RPMI8226 (cell line): ENCODE measurements at regions not wholly inside any gene's neighbourhood (a gene's known extent, or its start where the extent isn't known, plus 50 kb on each side); places are given as distances from the start of the nearest gene placed in this dataset.

Experiments
- DNase-seq: peaks from one replicate; pipeline ENCODE4 v3.0.0-alpha.2; 2015

DNA sequence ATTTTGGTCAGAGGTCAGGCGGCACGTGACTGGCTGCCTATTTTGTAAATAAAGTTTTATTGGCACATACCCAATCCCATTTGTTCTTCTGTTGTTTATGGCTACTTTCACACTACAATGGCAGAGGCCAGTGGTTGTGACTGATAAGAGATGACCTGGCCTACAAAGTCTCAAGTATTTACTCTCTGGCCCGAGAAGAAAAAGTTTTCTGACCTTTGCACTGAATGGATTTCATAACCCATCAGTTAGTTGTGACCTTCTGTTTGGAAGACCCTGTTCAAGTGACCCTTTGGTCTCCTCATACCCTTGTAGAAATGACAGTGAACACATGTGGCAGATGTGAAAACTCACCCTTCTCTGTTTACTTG lies 121.4 kb upstream of the MGAT5 start:
- DNase-seq = peak; percentile 54

DNA sequence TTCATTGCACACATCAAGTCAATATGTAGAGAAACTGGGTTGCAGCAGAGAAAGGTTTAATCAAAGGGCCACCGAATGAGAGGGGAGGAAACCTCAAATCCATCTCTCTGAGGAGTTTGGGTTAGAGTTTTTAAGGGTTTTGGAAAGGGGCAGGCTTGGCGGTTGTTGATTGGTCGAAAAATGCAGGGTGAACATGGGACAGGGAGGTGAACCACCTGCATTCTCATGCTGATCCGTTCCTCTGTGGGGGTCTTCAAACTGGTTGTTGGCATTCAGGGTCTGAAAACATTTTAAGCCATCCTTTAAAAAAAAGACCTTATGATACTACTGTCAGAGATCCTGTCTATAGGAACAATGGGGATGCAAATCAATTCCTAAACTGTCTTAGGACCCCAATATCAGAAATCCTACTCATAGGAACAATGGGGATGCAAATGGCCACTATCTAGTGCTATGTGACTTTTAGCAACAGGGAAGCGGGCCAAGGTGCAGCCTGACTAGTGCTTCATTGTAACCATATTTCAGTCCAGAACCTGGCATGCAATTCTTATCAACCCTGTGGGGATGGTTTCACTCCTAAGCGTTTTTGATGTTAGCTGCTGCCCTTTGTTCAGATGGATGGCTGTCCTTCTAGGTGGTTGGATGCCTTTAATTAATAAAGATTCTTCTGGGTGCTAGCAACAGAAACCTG lies 120.1 kb upstream of the MGAT5 start:
- peak; percentile 49 for DNase-seq

DNA sequence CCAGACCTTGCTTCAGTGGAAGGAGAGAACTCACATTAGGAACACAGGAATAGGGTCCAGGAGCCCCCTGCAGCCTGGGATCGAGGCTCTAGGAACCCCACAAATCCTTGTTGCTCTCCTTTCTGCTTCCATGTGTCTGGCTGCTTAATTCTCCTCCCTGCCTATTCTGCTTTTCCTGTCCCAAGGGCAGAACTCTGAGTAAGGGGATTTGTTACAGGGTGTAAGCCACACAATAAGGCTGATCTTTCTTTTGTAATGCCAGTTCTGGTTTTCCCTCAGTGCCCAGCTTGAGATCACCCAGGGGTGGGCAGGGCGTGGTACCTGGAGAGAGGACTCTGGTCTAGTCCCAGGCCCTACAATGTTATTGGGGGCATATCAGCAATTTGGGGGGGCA lies 119.6 kb upstream of the MGAT5 start:
- peak; percentile 28 for DNase-seq

DNA sequence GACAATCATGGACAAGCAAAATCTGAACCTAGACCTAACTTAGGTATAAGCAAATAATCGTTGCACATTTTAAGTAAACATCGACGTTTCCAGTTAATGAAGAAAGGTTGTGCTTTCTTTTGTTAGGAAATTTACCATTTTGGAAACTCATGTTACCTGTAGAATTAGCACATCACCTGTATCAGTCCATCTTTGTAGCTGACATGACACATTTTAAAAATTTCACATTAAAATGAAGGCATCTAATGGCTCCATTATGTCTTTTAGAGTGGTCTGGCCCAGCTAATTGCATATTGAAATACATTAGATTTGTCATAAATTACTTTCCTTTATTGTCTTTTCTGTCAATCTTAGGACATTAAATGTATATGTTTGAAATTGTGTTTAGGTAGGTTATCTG lies 119.0 kb upstream of the MGAT5 start:
- no peak for DNase-seq

DNA sequence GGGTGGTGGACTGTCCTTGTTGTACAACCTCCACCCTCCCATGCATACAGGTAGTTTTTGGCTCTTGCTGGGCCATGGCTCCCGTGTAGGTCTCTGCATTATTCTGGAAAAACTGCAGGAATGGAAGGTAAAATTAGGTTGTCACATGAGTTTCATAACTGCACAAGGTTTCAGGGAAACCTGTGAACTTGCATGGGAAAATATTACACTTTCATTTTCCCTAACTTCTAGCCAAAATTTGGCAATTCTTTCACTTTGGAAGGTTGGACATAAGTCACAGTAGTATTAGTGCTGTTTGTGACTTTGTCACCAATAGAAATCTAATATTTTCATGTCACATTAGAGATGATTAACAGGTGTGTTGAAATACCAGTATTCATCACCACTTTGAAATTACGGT lies 118.1 kb upstream of the MGAT5 start:
- peak; percentile 21 for DNase-seq

- peak; percentile 72 for DNase-seq
Measured at GRCh38 chr2:134136731-134137130, 117.1 kb upstream of the MGAT5 start.

GRCh38 chr2:134137182-134137611 lies 116.7 kb upstream of the MGAT5 start:
- peak; percentile 85 for DNase-seq

DNA sequence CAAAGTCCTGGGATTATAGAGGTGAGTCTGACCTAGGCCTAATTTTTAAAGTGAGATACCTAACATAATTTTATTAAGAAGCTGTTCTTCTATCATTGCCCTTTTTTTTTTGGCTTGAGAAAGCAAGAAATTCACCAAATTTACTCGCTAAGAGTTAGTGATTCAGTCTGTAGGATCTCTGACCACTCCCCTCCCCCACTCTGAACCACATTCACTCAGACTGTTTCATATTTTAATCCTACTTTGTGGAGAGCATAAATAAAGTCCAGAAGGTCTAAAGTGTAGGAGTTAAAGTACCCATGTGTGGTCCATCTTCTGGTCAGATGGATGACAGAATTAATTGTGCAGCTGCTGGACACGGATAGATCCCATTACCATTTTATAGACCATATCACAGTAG lies 115.8 kb upstream of the MGAT5 start:
- DNase-seq = no peak

- peak; percentile 70 for DNase-seq
Measured at GRCh38 chr2:134139611-134140010, 114.3 kb upstream of the MGAT5 start.

GRCh38 chr2:134140251-134140661 lies 113.6 kb upstream of the MGAT5 start:
- peak; percentile 43 for DNase-seq

GRCh38 chr2:134141598-134142340 lies 112.1 kb upstream of the MGAT5 start:
- peak; percentile 72 for DNase-seq

DNA sequence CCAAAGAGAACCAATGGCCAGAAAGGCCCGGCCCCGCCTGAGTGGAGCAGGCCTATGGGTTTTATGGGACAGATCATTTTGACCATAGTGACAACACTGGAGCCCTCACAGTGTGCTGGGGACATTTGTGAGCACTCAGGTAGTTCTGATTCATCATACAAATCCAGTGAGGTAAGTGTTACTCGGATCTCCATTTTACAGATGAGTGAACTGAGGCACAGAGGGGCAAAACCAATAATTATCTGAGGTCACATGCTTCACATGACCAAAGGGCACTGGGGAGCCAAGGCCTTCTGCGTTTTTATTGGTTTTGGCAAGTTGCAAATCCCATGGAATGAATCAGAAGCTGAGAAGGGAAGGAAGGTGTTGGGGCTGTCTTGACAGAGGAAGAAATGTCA lies 111.5 kb upstream of the MGAT5 start:
- no peak for DNase-seq

DNA sequence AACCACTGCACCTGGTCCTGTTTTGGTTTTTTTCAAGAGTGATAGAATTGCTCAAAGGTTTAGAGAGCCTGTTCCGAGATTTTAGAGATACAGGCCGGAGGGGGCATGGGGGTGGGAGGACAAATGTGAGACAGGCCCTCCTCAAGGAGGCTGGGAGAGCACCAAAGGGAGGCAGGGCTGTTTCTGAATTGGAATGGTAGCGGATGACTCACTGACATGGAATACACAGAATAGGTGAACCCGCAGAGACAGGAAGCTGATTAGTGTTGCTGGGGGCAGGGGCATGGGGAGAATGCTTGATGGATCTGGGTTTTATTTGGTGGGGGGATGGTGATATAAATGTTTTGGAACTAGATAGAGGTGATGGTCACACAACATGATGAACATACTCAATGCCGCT lies 111.0 kb upstream of the MGAT5 start:
- DNase-seq = peak; percentile 28

DNA sequence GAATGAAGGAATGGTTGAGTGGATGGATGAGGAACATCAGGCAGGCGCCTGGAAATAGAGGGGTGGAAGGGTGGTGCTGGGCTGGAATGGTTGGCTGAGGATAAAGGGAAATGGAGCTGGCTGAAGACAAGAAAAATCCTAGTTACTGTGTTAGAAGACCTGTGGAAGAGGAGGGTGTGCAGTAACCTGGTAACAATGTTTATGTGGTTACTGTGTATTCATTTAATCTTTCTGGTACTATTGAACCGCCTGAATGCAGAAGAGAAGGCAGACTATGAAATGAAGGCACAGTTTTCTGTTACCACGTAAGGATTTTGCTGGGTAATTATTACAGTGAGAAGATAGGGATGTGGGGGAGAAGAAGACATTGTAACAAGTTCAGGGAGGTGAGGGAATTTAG lies 110.3 kb upstream of the MGAT5 start:
- DNase-seq = peak; percentile 12

DNA sequence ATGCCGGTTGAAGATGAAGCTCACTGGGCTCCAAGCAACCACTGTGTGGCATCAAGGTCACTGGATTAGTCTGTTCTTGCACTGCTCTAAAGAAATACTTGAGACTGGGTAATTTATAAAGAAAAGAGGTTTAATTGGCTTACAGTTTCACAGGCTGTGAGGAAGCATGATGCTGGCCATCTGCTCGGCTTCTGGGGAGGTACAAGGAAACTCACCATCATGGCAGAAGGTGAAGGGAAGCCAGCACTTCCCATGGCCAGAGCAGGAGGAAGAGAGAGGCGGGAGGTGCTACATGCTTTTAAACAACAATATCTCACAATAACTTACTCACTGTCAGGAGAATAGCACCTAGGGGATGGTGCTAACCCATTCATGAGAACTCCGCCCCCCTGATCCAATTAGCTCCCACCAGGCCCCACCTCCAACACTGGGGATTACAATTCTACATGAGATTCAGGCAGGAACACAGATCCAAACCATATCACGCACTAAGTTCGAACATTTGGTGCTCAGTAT lies 109.7 kb upstream of the MGAT5 start:
- DNase-seq = peak; percentile 48

GRCh38 chr2:134144651-134145050 lies 109.2 kb upstream of the MGAT5 start:
- DNase-seq = peak; percentile 15

DNA sequence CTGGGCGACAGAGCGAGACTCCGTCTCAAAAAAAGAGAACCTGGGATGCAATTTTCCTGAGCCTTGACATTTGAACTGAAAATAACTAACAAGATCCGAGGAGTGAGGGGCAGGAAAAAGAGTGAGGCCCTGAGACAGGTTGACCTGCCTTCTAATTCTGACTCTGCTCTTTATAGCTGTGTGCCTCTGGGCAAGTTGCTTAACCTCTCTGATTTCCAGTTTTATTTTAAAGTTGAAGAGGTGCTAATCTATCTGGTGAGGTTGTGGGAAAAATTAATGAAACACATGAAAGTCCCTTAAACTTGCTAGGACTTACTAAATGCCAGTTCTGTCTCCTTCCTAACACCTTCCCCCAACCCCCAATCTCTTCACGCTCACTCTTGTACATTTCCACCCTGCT lies 108.4 kb upstream of the MGAT5 start:
- peak; percentile 30 for DNase-seq

DNA sequence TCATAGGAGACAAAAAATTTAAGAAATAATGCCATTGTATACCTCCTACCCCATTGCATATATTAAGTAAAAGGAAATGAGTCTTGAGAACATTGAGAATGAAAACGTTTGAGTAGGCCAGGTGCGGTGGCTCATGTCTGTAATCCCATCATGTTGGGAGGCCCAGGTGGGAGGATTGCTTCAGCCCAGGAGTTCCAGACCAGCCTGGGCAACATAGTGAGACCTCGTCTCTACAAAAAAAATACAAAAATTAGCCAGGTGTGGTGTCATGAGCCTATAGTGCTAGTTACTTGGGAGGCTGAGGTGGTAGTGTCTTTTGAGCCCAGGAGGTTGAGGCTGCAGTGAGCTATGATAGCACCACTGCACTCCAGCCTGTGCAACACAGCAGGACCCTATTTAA lies 107.7 kb upstream of the MGAT5 start:
- DNase-seq = peak; percentile 48

GRCh38 chr2:134146620-134147019 lies 107.3 kb upstream of the MGAT5 start:
- peak; percentile 58 for DNase-seq

DNA sequence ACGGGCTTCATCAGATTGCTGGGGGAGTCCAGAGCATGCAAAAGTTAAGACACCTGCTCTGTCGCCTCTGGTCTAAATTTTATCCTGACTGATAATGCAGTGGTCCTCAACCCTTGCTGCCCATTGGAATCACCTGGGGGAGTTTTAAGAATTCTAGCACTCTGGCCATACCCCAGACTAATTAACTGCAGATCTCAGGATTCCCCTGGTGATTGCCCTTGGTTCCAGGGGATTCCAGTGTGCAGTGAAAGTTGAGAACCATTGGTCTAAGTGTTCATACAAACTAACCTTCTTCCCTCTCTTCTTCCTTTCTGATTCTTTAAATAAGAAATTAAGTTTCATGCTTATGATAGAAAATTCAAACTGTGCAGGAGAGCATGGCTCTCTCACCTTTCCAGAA lies 105.7 kb upstream of the MGAT5 start:
- no peak for DNase-seq

DNA sequence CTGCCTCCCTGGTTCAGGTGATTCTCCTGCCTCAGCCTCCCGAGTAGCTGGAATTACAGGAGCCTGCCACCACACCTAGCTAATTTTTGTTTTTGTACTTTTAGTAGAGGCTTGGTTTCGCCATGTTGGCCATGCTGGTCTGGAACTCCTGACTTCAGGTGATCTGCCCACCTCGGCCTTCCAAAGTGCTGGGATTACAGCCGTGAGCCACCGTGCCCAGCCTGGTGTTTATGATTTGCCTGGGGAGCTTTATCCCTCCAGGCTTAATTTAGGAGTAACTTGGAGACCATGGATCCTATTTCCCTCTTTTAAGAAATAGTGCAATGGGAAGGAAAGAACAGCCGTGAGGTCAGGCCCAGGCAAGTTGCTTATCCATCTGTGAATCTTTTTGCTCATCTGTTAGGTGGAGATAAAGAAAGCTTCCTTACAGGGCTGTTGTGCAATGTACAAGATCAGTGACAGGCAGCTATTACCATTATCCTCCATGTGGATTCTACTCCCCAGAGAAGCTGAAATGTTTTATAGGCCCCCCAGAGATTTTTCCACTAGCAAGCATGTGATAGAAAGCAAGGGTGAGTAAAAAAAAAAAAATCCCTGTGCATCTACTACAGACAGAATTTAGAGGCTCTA lies 104.9 kb upstream of the MGAT5 start:
- peak; percentile 3 for DNase-seq

DNA sequence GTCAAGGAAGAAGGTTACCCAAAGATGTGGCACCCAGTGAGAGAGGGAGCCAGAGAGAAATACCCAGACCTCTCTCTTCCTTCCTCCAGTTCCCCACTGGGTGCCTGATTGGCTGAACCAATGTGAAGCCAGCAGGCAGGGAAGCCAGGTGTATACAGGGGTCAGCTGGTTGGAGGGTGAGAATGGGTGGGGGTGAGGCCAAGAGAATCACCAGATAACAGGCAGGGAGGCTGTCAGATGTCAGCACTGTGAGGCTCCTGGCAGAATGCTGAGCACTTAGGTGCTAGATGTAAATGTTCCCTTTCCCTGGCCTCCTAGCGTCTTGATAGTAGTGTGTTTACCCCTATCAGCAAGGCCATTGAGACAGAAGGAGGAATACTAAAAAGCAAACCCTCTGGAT lies 104.0 kb upstream of the MGAT5 start:
- peak; percentile 66 for DNase-seq

- DNase-seq = peak; percentile 48
Measured at GRCh38 chr2:134150760-134151159, 103.1 kb upstream of the MGAT5 start.
